ENCODE measurements at regions not wholly inside any gene's neighbourhood (a gene's known extent, or its start where the extent isn't known, plus 50 kb on each side); places are given as distances from the start of the nearest gene placed in this dataset.

- TF ChIP-seq ZNF205 (CRISPR knock-in tag; IDR thresholded peaks at IDR 0.05) (no peak), IKZF1 (IDR thresholded peaks at IDR 0.05) (no peak), HDAC1 (CRISPR knock-in tag; IDR thresholded peaks at IDR 0.05) (no peak), POLR2A (IDR thresholded peaks at IDR 0.05; ENCODE audit: insufficient read depth in 1 of 2, low read depth in 2 of 2, low read length in 2 of 2) (no peak), ZNF543 (CRISPR knock-in tag; IDR thresholded peaks at IDR 0.05) (no peak), RFX5 (IDR thresholded peaks at IDR 0.05; ENCODE audit: low read depth, low read length) (no peak), KDM2A (CRISPR knock-in tag; IDR thresholded peaks at IDR 0.05; ENCODE audit: borderline replicate concordance, low read depth) (no peak), MYC (CRISPR knock-in tag; IDR thresholded peaks at IDR 0.05; ENCODE audit: borderline replicate concordance) (no peak)
- TF ChIP-seq, protein P1, sequence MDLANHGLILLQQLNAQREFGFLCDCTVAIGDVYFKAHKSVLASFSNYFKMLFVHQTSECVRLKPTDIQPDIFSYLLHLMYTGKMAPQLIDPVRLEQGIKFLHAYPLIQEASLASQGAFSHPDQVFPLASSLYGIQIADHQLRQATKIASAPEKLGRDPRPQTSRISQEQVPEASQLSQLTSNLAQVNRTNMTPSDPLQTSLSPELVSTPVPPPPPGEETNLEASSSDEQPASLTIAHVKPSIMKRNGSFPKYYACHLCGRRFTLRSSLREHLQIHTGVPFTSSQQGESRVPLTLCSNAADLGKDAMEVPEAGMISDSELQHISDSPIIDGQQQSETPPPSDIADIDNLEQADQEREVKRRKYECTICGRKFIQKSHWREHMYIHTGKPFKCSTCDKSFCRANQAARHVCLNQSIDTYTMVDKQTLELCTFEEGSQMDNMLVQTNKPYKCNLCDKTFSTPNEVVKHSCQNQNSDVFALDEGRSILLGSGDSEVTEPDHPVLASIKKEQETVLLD (CRISPR knock-in tag; IDR thresholded peaks at IDR 0.05; ENCODE audit: low read depth), result no peak
Observed at GRCh38 chr12:24725616-24726015, 223.3 kb downstream of the BCAT1 start.

All from HepG2 (cell line).